ENCODE measurements at regions not wholly inside any gene's neighbourhood (a gene's known extent, or its start where the extent isn't known, plus 50 kb on each side); places are given as distances from the start of the nearest gene placed in this dataset.

DNA sequence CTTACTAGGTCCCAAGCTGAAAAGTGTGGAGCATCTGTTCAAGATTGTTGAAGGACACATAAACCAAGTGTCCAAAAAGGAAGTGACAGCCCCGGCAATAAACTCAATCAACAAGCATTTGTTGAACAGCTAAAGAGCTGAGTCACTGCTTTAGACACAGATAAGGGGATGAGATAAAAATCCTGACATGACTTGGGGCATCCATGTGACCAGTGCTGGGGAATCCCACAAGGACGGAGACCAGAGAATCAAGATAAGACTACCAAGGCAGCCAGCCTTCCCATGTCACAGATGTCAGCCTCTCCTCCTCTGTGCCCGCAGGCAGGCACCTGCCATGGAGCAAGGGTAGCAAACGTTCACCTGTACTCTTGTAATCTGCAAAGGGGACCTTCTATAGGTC lies 118.6 kb upstream of the KAZN start:
- TF ChIP-seq, protein P1, sequence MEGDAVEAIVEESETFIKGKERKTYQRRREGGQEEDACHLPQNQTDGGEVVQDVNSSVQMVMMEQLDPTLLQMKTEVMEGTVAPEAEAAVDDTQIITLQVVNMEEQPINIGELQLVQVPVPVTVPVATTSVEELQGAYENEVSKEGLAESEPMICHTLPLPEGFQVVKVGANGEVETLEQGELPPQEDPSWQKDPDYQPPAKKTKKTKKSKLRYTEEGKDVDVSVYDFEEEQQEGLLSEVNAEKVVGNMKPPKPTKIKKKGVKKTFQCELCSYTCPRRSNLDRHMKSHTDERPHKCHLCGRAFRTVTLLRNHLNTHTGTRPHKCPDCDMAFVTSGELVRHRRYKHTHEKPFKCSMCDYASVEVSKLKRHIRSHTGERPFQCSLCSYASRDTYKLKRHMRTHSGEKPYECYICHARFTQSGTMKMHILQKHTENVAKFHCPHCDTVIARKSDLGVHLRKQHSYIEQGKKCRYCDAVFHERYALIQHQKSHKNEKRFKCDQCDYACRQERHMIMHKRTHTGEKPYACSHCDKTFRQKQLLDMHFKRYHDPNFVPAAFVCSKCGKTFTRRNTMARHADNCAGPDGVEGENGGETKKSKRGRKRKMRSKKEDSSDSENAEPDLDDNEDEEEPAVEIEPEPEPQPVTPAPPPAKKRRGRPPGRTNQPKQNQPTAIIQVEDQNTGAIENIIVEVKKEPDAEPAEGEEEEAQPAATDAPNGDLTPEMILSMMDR (IDR thresholded peaks at IDR 0.05), result no peak
- no peak for TF ChIP-seq EZH2 (IDR thresholded peaks at IDR 0.05; ENCODE audit: borderline replicate concordance, insufficient read depth, low read depth, low read length, poor library complexity, severe bottlenecking)

Data from B cell (primary cell).